SHP77 treated with DMSO at 0.1 percent for 48 hours (cell line): ENCODE measurements at regions not wholly inside any gene's neighbourhood (a gene's known extent, or its start where the extent isn't known, plus 50 kb on each side); places are given as distances from the start of the nearest gene placed in this dataset.

Experiments
- DNase-seq: peaks from one replicate; lab custom pipeline; 2025; lab: John Stamatoyannopoulos, UW

GRCh38 chr16:73529303-73530012, 481.5 kb upstream of the ZFHX3 start:
- DNase-seq = no peak

- DNase-seq = no peak
Measured at GRCh38 chr16:73527187-73527586, 479.3 kb upstream of the ZFHX3 start.

- DNase-seq = no peak
Measured at GRCh38 chr16:73526011-73526804, 478.3 kb upstream of the ZFHX3 start.

- no peak for DNase-seq
Measured at GRCh38 chr16:73523209-73523608, 475.3 kb upstream of the ZFHX3 start.

- no peak for DNase-seq
Measured at GRCh38 chr16:73521499-73521898, 473.6 kb upstream of the ZFHX3 start.

- no peak for DNase-seq
Measured at GRCh38 chr16:73515616-73516015, 467.7 kb upstream of the ZFHX3 start.

- no peak for DNase-seq
Measured at GRCh38 chr16:73510852-73511251, 462.9 kb upstream of the ZFHX3 start.

GRCh38 chr16:73506568-73507056, 458.7 kb upstream of the ZFHX3 start:
- no peak for DNase-seq

- no peak for DNase-seq
Measured at GRCh38 chr16:73505577-73505976, 457.6 kb upstream of the ZFHX3 start.

GRCh38 chr16:73504591-73505575, 457.0 kb upstream of the ZFHX3 start:
- no peak for DNase-seq

GRCh38 chr16:73503093-73503492, 455.2 kb upstream of the ZFHX3 start:
- no peak for DNase-seq

GRCh38 chr16:73499276-73499675, 451.3 kb upstream of the ZFHX3 start:
- no peak for DNase-seq

- no peak for DNase-seq
Measured at GRCh38 chr16:73485880-73486279, 438.0 kb upstream of the ZFHX3 start.

GRCh38 chr16:73483934-73484711, 436.2 kb upstream of the ZFHX3 start:
- DNase-seq = no peak

GRCh38 chr16:73483076-73483791, 435.3 kb upstream of the ZFHX3 start:
- no peak for DNase-seq

- DNase-seq = no peak
Measured at GRCh38 chr16:73482310-73482709, 434.4 kb upstream of the ZFHX3 start.

- no peak for DNase-seq
Measured at GRCh38 chr16:73480381-73480780, 432.5 kb upstream of the ZFHX3 start.

GRCh38 chr16:73473713-73474112, 425.8 kb upstream of the ZFHX3 start:
- DNase-seq = no peak

- DNase-seq = no peak
Measured at GRCh38 chr16:73464834-73465233, 416.9 kb upstream of the ZFHX3 start.

GRCh38 chr16:73459586-73459985, 411.7 kb upstream of the ZFHX3 start:
- no peak for DNase-seq

- no peak for DNase-seq
Measured at GRCh38 chr16:73457851-73458250, 409.9 kb upstream of the ZFHX3 start.
